Loucy (cell line): ENCODE measurements at regions not wholly inside any gene's neighbourhood (a gene's known extent, or its start where the extent isn't known, plus 50 kb on each side); places are given as distances from the start of the nearest gene placed in this dataset.

Source experiments
- H2AFZ ChIP-seq: fragments of 200-600 bp; sonication (generic); 2 replicates; pipeline ENCODE4 v1.6.0; 2016; ENCODE audit warnings: antibody characterized with exemption, mild to moderate bottlenecking, low read length, moderate library complexity
- H3F3A ChIP-seq: fragments of 200-600 bp; 2 replicates; pipeline ENCODE4 v1.6.0; 2016; ENCODE audit warnings: antibody characterized with exemption, low read depth, mild to moderate bottlenecking
- H3K27me3 ChIP-seq: fragments of 200-600 bp; sonication (generic); 2 replicates; pipeline ENCODE4 v1.6.1; 2014; ENCODE audit warnings: low read length, mild to moderate bottlenecking; ENCODE audit not compliant: insufficient read depth, poor library complexity, severe bottlenecking
- H3K36me3 ChIP-seq: fragments of 200-600 bp; sonication (generic); 2 replicates; pipeline ENCODE4 v1.6.1; 2016; ENCODE audit warnings: low read length; ENCODE audit not compliant: insufficient read depth
- H3K4me1 ChIP-seq: fragments of 200-600 bp; sonication (generic); 2 replicates; pipeline ENCODE4 v1.5.1; 2014; ENCODE audit warnings: low read length, mild to moderate bottlenecking; ENCODE audit not compliant: insufficient read depth, poor library complexity, severe bottlenecking
- H3K4me2 ChIP-seq: fragments of 200-600 bp; sonication (generic); 2 replicates; pipeline ENCODE4 v1.6.0; 2014; ENCODE audit warnings: antibody characterized with exemption, low read length, low read depth, mild to moderate bottlenecking; ENCODE audit not compliant: poor library complexity, severe bottlenecking
- H3K4me3 ChIP-seq: fragments of 200-600 bp; sonication (generic); 2 replicates; pipeline ENCODE4 v1.5.1; 2014; ENCODE audit warnings: low read length, mild to moderate bottlenecking, mixed read lengths; ENCODE audit not compliant: poor library complexity, severe bottlenecking
- H3K79me2 ChIP-seq: fragments of 200-600 bp; sonication (generic); 2 replicates; pipeline ENCODE4 v1.6.1; 2014; ENCODE audit warnings: low read length; ENCODE audit not compliant: insufficient read depth
- H3K9ac ChIP-seq: fragments of 200-600 bp; sonication (generic); 2 replicates; pipeline ENCODE4 v1.6.0; 2014; ENCODE audit warnings: mild to moderate bottlenecking, low read depth, low read length, moderate library complexity; ENCODE audit not compliant: poor library complexity, severe bottlenecking
- H3K9me2 ChIP-seq: fragments of 200-600 bp; sonication (generic); replicated peaks from 2 replicates; pipeline ENCODE4 v1.6.1; 2016; ENCODE audit warnings: low read depth, low read length, mixed read lengths
- H3K9me3 ChIP-seq: fragments of 200-600 bp; sonication (generic); 2 replicates; pipeline ENCODE4 v1.6.1; 2014; ENCODE audit warnings: mild to moderate bottlenecking, antibody characterized with exemption, low read length, low read depth; ENCODE audit not compliant: insufficient read depth
- H4K20me1 ChIP-seq: fragments of 200-600 bp; sonication (generic); 2 replicates; pipeline ENCODE4 v1.6.0; 2014; ENCODE audit warnings: antibody characterized with exemption, low read length, mild to moderate bottlenecking; ENCODE audit not compliant: insufficient read depth, poor library complexity, severe bottlenecking
- CTCF ChIP-seq: fragments of 200-600 bp; sonication (generic); conservative IDR thresholded peaks from 2 replicates; pipeline ENCODE4 v1.5.1; 2014; ENCODE audit warnings: mild to moderate bottlenecking, antibody characterized with exemption, low read length
- EZH2phosphoT487 ChIP-seq: fragments of 200-600 bp; IDR thresholded peaks from 2 replicates; pipeline ENCODE4 v1.6.1; 2018; ENCODE audit warnings: antibody characterized with exemption, mild to moderate bottlenecking, moderate library complexity, borderline replicate concordance

DNA sequence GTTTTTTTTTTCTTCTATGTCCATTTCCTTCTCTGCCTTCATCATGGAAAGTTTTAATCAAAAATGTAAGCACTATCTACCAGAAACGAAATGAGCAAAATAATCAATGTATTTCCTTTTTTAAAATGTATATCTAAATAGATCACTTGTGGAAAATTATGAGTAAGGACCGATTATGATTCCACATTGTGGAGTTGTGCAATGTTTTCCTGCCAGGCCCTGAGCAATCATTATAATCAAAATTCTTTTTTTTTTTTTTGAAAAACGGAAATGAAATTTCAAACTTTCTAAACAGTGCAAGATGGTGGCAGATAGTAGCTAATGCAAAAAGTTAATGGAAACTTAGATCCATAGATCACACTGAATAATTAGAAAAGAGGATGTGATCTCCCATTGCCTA lies 1074.6 kb upstream of the TMEM132C start:
- no peak overlapping the region for H3K4me3 ChIP-seq
- TF ChIP-seq CTCF (no peak), EZH2phosphoT487 (no peak)
- no peaks in the 10 kb centered on the region for H3K79me2 ChIP-seq
- no peaks in the 10 kb centered on the region for H3K36me3 ChIP-seq
- no peaks in the 10 kb centered on the region for H4K20me1 ChIP-seq
- H3K27me3 ChIP-seq: no peaks in the 10 kb centered on the region
- no peaks in the 10 kb centered on the region for H3K4me1 ChIP-seq
- no peak overlapping the region for H3K4me2 ChIP-seq
- no peak overlapping the region for H3K9ac ChIP-seq
- H2AFZ ChIP-seq: no peak overlapping the region
- no peaks in the 10 kb centered on the region for H3K9me3 ChIP-seq
- H3F3A ChIP-seq: no peaks in the 10 kb centered on the region
- H3K9me2 ChIP-seq: no peaks in the 10 kb centered on the region

GRCh38 chr12:127193341-127193740 lies 1073.6 kb upstream of the TMEM132C start:
- Histone ChIP-seq H3K9me2 (no peaks in the 10 kb centered on the region), H3F3A (no peaks in the 10 kb centered on the region), H3K27me3 (no peaks in the 10 kb centered on the region), H3K9me3 (no peaks in the 10 kb centered on the region), H3K9ac (no peak overlapping the region), H3K4me1 (no peaks in the 10 kb centered on the region), H3K4me3 (no peak overlapping the region), H3K36me3 (no peaks in the 10 kb centered on the region), H4K20me1 (no peaks in the 10 kb centered on the region), H3K79me2 (no peaks in the 10 kb centered on the region), H2AFZ (no peak overlapping the region), H3K4me2 (no peak overlapping the region)
- TF ChIP-seq CTCF (no peak), EZH2phosphoT487 (no peak)

- H3K36me3 ChIP-seq: no peaks in the 10 kb centered on the region
- H3K4me1 ChIP-seq: no peaks in the 10 kb centered on the region
- H3K9ac ChIP-seq: no peak overlapping the region
- no peaks in the 10 kb centered on the region for H4K20me1 ChIP-seq
- no peaks in the 10 kb centered on the region for H3K79me2 ChIP-seq
- no peaks in the 10 kb centered on the region for H3K9me2 ChIP-seq
- no peak overlapping the region for H2AFZ ChIP-seq
- TF ChIP-seq CTCF (no peak), EZH2phosphoT487 (no peak)
- no peaks in the 10 kb centered on the region for H3K27me3 ChIP-seq
- H3K4me2 ChIP-seq: no peak overlapping the region
- H3F3A ChIP-seq: no peaks in the 10 kb centered on the region
- H3K4me3 ChIP-seq: no peak overlapping the region
- H3K9me3 ChIP-seq: no peaks in the 10 kb centered on the region
Measured at GRCh38 chr12:127194176-127194575, 1072.8 kb upstream of the TMEM132C start.
